ENCODE measurements at regions not wholly inside any gene's neighbourhood (a gene's known extent, or its start where the extent isn't known, plus 50 kb on each side); places are given as distances from the start of the nearest gene placed in this dataset.

DNA sequence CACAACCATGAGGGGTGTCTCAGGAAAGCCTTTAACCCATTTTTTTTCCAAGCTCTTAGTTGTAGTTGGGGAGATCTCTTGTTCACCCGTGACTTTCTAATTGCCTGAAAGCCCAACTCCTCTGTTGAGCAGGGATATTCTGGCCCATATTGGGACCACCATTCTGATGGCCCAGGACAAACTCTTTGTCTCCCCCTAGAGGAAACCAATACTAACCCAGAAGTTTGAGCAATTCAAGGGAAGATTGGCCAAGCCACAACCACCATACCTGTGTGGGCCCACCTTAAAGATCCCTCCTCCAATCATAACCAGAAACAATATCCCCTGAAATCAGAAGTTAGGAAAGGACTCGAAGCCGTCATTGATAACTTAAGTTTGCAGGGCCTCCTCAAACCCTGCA, 132.6 kb downstream of the THBS2 start:
- CTCF ChIA-PET = no interaction called here
- Histone ChIP-seq H3K27me3 (replicated peaks in 1 of 4; ENCODE audit: control extremely low read depth in 1 of 4, control insufficient read depth in 3 of 4, insufficient read depth in 4 of 4, low read length in 3 of 4) (no peaks in the 10 kb centered on the region), H2AFZ (ENCODE audit: insufficient read depth, low read depth, low read length, poor library complexity, severe bottlenecking) (no peak overlapping the region), H3K27ac (ENCODE audit: low read length in 2 of 2) (no peak overlapping the region), H3K4me2 (replicated peaks; ENCODE audit: low read depth, low read length, poor library complexity, severe bottlenecking) (no peak overlapping the region), H3K9me3 (ENCODE audit: control extremely low read depth in 1 of 3, control insufficient read depth in 2 of 3, insufficient read depth in 1 of 3, low read length in 2 of 3) (no peaks in the 10 kb centered on the region), H4K20me1 (ENCODE audit: control insufficient read depth, insufficient read depth, low read length, poor library complexity, severe bottlenecking) (no peaks in the 10 kb centered on the region), H3K79me2 (ENCODE audit: control insufficient read depth, insufficient read depth, low read length) (no peaks in the 10 kb centered on the region), H3K36me3 (replicated peaks in 1 of 2; ENCODE audit: control extremely low read depth in 1 of 2, control insufficient read depth in 1 of 2, extremely low read depth in 1 of 2, insufficient read depth in 2 of 2, low read length in 1 of 2) (no peaks in the 10 kb centered on the region), H3K4me3 (ENCODE audit: control extremely low read depth in 1 of 5, extremely low read depth in 1 of 5, insufficient read depth in 1 of 5, low read depth in 2 of 5, low read length in 4 of 5) (no peak overlapping the region), H3K9ac (ENCODE audit: low read length) (no peak overlapping the region), H3K4me1 (ENCODE audit: control insufficient read depth in 2 of 2, insufficient read depth in 2 of 2, low read length in 2 of 2) (no peaks in the 10 kb centered on the region)
- H3K27me3 Mint-ChIP-seq = no peaks in the 10 kb centered on the region
- TF ChIP-seq, protein P1, sequence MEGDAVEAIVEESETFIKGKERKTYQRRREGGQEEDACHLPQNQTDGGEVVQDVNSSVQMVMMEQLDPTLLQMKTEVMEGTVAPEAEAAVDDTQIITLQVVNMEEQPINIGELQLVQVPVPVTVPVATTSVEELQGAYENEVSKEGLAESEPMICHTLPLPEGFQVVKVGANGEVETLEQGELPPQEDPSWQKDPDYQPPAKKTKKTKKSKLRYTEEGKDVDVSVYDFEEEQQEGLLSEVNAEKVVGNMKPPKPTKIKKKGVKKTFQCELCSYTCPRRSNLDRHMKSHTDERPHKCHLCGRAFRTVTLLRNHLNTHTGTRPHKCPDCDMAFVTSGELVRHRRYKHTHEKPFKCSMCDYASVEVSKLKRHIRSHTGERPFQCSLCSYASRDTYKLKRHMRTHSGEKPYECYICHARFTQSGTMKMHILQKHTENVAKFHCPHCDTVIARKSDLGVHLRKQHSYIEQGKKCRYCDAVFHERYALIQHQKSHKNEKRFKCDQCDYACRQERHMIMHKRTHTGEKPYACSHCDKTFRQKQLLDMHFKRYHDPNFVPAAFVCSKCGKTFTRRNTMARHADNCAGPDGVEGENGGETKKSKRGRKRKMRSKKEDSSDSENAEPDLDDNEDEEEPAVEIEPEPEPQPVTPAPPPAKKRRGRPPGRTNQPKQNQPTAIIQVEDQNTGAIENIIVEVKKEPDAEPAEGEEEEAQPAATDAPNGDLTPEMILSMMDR (IDR thresholded peaks at IDR 0.05) = no peak
- TF ChIP-seq EZH2 (IDR thresholded peaks at IDR 0.05; ENCODE audit: borderline replicate concordance, insufficient read depth, low read depth, low read length, poor library complexity, severe bottlenecking) = no peak
- intact Hi-C loops (cut with micrococcal nuclease) = no loop called here
- DNase-seq (no peak), ATAC-seq (ENCODE audit: low read depth) (no peak)
- POLR2A ChIA-PET = no interaction called here
- H3K4me3 Mint-ChIP-seq = no peak overlapping the region
- WGBS (ENCODE audit: insufficient coverage) = 96% methylated on average over 3 of the region's 3 CpGs
- no peaks in the 10 kb centered on the region for H3K4me1 Mint-ChIP-seq
- H3K27ac Mint-ChIP-seq = no peak overlapping the region
- no peaks in the 10 kb centered on the region for H3K9me3 Mint-ChIP-seq (ENCODE audit: insufficient read depth)

- no peaks in the 10 kb centered on the region for H3K27me3 ChIP-seq (replicated peaks in 1 of 4; ENCODE audit: control extremely low read depth in 1 of 4, control insufficient read depth in 3 of 4, insufficient read depth in 4 of 4, low read length in 3 of 4)
These were observed 134.0 kb downstream of the THBS2 start for GRCh38 chr6:169119669-169120068.

More at GRCh38 chr6:169119669-169120068, 134.0 kb downstream of the THBS2 start:
- Mint-ChIP-seq H3K27ac (no peak overlapping the region), H3K27me3 (no peaks in the 10 kb centered on the region), H3K4me3 (no peak overlapping the region), H3K9me3 (ENCODE audit: insufficient read depth) (no peaks in the 10 kb centered on the region), H3K4me1 (no peaks in the 10 kb centered on the region)
- Histone ChIP-seq H3K9me3 (ENCODE audit: control extremely low read depth in 1 of 3, control insufficient read depth in 2 of 3, insufficient read depth in 1 of 3, low read length in 2 of 3) (no peaks in the 10 kb centered on the region), H4K20me1 (ENCODE audit: control insufficient read depth, insufficient read depth, low read length, poor library complexity, severe bottlenecking) (no peaks in the 10 kb centered on the region), H3K36me3 (replicated peaks in 1 of 2; ENCODE audit: control extremely low read depth in 1 of 2, control insufficient read depth in 1 of 2, extremely low read depth in 1 of 2, insufficient read depth in 2 of 2, low read length in 1 of 2) (no peaks in the 10 kb centered on the region), H3K4me3 (ENCODE audit: control extremely low read depth in 1 of 5, extremely low read depth in 1 of 5, insufficient read depth in 1 of 5, low read depth in 2 of 5, low read length in 4 of 5) (no peak overlapping the region), H3K4me1 (ENCODE audit: control insufficient read depth in 2 of 2, insufficient read depth in 2 of 2, low read length in 2 of 2) (no peaks in the 10 kb centered on the region), H3K79me2 (ENCODE audit: control insufficient read depth, insufficient read depth, low read length) (no peaks in the 10 kb centered on the region), H3K9ac (ENCODE audit: low read length) (no peak overlapping the region), H3K27ac (ENCODE audit: low read length in 2 of 2) (no peak overlapping the region), H3K4me2 (replicated peaks; ENCODE audit: low read depth, low read length, poor library complexity, severe bottlenecking) (no peak overlapping the region), H2AFZ (ENCODE audit: insufficient read depth, low read depth, low read length, poor library complexity, severe bottlenecking) (no peak overlapping the region)
- ChIA-PET POLR2A (no interaction called here), CTCF (no interaction called here)
- ATAC-seq (ENCODE audit: low read depth) = no peak
- TF ChIP-seq EZH2 (IDR thresholded peaks at IDR 0.05; ENCODE audit: borderline replicate concordance, insufficient read depth, low read depth, low read length, poor library complexity, severe bottlenecking) = no peak
- TF ChIP-seq, protein P1 (IDR thresholded peaks at IDR 0.05) = no peak
- DNase-seq = no peak
- no CpG with 5 or more reads among the region's 1 CpG for WGBS (ENCODE audit: insufficient coverage)
- intact Hi-C loops (cut with micrococcal nuclease) = no loop called here

Data from B cell (primary cell).